NCI-H1694 (cell line): ENCODE measurements at regions not wholly inside any gene's neighbourhood (a gene's known extent, or its start where the extent isn't known, plus 50 kb on each side); places are given as distances from the start of the nearest gene placed in this dataset.

Experiments used
- DNase-seq: peaks from one replicate; lab custom pipeline; 2025; lab: John Stamatoyannopoulos, UW

DNA sequence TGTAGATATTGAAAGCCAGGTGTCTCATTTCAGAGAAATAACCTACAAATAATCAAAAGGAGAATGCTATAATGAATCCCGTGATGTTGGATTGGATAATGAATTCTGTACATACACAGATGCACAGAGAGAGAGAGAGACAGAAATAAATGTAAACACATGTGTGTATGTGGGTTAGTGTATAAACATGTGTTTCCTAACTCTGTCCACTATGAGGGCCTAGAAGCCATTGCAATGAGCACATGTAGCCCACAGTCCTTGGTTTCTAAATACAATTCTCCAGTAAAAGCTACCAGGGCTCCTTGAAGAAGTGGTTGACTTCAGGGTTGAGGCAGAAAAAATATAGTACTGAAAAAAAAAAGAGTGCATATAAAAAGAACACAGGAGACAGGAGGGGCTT is 109.5 kb downstream of the INHBB start:
- DNase-seq: no peak

DNA sequence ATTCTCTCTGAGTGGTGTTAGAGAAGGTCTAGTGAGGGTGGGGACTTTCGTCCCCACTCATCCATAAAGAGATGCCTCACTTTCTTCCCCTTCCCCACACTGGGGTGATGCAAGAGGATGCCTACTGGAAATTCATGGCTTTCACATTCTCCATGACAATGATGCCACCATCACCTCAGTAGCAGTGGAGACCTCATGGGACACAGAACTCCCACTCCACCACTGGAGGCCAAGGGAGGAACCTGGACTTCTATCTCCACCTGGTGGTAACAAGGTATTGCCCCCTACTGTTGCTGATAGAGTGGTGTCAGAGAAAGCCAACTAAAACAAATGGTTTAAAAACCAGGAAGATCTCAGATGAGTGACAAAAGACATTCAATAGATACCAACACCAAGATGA is 110.9 kb downstream of the INHBB start:
- no peak for DNase-seq

DNA sequence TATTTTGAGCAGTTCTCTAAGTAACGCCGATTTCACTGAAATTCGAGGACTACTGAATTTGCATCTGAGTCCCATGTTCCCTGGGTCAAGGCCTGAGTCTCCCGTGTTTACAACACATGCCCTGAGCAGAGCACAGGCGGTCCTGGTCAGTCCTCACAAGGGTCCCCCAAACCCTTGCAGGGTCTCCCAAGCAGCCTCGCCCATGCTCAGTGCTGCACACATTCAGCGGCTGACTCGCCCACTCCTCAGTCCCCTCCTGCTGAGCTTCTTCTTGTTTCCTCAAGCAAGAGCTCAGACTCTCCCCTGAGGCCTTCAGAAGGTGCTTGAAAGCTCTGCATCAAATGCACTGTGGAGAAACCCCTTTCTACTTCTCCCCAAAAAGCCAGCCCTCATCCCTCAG is 114.6 kb downstream of the INHBB start:
- no peak for DNase-seq

DNA sequence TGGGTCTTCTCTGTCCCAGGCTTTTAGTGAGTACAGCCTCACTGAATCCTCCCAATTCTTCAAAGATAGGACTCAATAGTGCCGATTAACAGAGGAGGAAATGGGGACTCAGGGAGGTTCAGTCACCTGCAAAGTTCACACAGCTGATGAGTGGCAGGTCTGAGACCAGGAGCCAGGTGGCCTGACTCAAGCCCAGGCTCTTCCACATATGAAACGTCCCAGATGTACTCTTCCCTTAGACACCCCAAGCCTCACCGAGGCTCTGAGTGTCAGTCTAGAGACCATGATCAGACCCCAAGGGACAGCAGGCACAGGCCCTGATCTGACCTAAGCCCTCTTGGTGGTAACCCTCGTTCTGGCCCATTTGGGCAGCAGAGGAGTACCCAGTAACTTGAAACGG is 115.2 kb downstream of the INHBB start:
- no peak for DNase-seq

DNA sequence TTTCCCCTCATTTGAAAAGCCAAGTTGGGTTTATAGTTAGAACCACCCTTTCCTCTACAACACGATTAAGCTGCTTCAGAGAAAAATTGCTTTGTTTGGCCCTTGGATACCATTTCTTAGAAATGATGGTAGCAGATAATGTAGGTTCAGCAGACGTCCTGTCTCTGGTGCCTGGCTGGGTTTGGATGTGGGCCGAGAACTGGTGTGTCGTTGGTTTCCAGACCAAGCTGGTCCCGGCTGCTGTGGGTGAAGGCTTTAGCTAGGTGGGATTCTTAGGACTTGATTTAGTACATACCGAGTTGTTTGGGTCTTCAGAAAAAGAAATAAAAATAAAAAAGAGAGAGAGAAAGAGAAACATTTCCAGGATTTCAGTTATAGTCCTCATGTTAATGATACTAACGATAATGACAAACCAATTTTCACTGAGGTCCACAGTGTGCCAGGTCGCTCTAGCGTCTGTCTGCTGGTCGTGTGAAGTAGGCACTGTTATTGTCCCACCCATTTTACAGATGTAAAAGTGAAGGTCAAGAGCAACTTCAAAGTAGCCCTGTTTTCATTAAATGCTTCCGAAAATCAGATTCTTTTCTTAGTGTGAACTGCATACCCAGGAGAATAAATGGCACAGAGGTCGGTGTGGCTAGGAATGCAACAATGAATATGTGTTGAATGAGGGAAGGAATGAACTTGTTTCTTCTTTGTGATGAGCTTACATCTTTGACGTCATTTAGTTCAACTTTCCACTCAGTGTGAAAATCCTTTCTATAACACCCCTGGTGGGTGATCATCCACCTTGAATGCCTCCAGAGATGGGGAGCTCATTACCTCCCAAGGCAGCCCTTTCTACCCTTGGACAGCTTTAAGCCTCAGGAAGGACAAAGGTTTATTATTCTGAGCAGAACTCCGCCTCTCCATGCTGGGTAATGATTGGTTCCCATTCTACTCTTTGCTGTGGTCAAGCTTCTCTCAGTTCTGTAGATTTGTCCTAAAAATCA is 115.9 kb downstream of the INHBB start:
- DNase-seq: no peak

DNA sequence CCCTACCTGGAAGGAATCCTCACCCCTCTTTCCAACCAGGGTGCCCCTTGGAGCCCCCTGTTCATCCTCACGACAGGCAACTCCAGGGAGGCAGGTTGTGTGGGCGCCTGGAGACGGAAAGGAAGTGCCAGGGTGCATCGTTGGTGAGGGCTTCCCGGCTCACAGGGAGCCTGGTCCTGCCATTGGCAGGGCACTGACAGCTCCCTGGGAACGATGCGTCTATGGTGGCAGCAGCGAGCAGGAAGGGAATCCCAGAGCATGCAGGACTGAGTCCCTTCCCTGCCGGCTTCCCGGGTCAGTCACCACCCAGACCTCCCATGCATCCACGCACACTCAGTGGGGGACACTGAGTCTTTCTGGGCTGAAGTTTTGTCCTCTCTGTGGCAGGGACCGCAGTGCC is 117.6 kb downstream of the INHBB start:
- DNase-seq: no peak

DNA sequence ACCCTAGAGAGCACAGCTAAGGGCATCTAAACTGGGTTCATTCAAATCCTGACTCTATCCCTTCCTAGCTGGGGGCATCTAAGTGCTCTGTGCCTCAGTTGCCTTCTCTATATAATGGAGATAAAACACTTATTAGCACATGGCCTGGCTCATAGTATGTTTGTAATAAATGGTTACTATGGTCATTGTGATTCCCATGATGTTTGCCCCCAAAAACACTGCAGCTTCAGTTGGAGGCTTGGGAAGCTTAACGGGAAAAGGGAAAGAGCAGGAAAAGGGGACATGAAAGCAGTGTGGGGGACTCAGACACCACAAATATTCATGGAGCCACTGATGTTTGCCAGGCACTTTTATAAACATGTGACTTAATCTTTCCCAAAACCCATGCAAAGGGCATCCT is 118.1 kb downstream of the INHBB start:
- DNase-seq: no peak

DNA sequence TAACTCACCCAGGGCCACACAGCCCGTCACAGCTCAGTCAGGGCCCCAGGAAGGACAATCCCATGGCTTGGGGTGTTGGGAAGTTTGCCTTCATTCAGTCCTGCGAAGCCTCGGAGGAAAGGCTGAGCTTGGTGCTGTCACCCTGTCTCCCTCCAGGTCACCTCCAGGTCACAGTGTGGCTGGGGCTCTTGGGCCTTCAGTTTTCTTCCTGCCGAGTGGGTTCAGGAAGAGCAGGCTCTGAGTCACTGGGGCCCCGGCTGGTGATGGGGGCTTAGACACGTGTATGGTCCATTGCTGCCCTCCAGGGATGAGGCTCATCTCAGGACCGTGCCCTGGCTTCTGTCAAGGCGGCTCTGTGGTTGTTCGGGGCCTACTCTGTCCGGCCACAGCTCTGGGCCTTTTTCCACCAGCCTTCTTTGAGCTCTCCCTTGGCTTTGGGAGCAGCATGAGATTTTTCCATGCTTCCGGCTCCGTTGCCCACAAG is 118.6 kb downstream of the INHBB start:
- no peak for DNase-seq

DNA sequence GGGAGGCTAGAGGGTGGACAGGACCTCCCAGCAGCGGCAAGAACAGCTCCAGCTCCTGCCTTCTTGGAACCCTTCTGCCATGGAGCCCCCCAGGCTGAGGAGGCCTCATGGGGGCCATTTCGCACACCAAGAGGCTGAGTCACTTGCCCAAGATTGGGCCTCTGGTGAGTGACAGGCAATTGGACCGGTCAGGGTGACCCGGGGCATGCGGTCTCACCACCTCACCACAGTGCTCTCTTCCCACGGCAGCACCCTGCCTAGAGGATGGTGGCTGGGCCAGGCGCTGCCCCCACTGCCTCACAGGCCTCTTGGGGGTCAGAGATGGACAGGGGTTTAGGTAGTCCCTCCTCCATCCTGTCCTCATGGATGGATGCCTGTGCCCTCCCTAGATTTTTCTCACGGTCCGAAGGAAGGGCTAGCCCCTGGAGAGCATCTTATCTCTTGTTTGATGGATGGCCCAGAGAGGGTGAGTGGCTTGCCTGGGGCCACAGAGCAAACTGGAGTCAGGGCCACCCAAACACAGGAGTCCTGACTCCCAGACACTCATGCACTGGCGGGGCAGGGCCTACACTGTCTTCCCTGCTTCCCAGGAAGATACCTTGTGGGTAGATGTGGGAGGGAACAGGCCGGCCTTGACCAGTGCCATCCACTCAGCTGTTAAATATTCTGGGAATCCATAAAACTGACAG is 119.2 kb downstream of the INHBB start:
- DNase-seq: no peak

DNA sequence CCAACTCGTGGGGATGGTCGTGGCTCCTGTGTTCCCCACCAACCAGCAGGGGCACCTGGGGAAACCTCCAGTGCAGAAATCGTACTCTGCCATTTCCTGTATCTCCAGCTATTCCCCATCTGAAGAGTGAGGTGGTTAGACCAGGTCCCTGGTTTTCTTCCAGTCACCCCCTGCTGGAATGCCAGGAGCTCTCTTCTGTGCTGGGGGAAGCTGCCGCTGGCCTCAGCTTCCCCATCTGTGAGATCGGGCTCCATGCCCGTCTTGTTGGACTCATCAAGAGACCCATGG is 119.7 kb downstream of the INHBB start:
- no peak for DNase-seq

DNA sequence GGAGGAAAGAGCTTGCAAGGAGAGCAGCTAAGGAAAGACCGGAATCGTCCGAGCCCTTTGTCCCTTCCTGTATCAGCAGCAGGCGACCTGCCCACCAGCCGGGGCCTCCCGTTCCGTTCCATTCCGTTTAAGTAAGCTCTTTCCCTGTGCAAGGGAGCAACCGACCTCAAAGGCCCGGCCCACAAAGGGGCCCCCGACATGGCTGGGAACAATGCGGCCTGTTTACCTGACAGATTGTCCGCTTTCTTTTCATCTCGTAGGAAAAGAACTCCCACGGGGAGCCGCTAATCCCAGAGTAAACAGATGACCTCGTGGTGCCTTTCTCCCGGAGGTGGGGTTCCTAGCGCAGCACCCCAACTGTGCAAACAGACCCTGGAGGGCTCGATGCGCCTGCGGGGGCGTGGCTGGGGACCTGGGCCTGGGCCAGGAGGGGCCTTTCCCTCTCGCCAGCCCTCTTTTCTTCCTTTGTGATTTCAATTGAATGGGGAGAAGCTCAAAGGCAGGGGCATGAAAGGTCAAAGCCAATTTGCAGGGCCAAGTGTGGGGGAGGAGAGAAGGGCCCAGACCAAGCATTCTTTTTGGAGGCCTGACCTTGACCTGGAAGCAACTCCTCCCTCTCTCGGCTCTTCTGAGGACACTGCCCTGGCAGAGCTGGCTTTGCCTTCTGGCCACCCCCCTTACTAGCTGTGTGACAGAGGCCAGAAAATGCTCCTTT is 120.2 kb downstream of the INHBB start:
- no peak for DNase-seq

DNA sequence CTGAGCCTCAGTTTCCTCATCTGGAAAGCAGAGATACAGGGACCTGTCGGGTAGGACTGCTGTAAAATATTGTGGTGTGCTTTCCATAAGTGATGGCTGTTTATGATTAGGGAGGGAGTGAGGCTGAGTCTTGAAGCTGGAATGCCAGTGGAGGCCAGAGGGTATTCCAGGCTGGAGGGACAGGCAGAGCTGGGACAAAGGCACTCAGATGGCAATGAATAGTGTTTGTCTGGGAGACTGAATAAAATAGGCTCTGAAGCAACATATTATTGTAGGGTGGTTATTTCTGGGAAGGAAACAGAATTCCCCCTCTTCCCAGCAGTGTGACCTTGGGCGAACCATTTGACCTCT is 120.7 kb downstream of the INHBB start:
- DNase-seq: no peak

DNA sequence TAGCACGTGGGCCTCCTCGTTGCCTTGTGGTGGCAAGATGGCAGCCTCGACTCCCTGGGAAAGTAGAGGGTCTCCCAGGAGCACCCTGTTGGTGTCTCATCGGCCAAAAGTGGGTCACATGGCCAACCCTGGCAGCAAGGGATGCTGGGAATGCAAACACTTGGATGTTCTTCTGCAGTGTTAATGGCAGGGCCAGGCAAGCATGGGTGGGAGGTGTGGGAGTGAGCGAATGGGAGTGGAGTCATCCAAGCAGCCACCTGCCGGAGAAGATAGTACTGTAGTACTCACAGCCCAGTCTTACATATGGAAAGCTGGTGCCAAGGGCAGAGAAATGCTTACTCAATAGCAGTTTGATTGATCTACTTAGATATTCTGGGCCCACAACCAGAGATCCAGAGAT is 122.2 kb downstream of the INHBB start:
- DNase-seq: no peak

DNA sequence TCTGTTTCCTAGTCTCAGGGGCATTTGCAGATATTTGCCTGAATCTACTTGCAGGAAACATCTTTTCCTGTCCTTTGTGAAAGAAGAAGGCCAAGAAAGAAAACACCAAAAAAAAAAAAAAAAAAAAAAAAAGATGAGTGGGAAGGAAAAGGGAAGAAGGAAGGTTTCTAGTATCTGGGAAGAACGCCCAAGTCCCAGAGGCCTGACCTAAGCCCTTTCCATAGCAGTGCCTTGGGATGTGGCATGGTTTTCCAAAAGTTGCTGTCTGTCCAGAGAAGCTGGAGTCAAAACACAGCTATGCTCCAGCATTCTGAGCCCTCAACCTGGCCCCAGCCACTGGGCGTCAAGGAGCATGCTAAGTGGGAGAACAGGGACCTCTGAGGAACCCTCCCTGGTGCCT is 123.5 kb downstream of the INHBB start:
- no peak for DNase-seq

DNA sequence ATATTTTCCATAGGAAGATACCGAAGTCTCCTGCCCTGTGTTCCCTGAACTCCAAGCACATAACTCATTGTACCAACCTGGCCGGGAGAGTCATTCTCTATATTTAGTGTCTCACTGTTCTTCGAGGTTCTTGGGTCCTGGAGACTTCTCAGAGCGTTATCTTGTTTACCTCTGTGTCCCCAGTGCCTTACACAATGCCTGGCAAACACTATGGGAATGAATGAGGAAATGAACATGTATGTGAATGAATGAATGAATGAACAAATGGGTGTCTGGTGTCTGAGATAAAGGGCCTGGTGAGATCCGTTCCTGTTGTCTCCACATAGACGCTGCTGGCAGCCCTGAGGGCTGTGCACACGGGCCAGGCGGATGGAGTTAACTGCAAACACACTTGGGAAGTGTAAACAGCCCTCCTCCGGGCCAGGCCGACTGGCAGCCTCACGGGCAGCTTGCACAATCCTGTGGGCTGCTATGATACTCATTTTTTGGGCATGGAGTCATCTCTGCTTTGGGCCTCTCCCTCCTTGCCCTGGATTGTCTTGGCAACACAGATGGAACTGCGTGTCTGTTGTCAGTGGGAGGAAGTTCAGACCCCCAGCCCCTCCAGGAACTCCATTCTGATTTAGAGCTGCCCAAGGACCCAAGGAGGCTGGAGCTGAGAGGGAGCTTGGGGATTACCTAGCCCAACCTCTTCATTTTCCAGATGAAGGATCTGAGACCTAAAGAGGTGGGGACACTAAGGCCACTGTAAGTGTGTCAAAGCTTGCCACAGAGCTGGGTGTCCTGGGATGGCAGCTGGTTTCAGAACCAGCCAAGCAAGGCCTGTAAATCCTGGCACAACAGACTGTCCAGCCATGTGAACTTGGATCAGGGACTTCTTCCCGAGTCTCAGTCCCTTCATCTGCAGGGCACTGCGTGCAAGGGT is 124.4 kb downstream of the INHBB start:
- DNase-seq: no peak

DNA sequence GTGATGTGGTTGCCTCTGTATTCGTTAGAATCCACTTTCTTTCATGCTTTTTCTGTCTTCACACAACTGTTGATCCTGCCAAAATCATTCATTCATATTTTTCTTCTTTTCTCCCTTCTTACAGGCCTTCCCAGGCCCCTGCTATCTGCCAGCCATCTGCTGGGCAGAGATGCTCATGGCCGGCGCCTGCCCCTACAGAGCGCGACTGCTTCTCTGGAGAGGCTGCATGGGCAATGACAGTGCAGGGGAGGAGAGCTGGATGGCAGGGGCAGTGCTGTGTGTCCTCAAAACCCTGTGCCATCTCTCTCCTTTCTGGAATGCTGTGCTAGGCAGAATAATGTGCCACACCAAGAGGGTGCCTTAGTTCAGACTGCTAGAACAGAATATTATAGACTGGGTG is 125.2 kb downstream of the INHBB start:
- DNase-seq: no peak

DNA sequence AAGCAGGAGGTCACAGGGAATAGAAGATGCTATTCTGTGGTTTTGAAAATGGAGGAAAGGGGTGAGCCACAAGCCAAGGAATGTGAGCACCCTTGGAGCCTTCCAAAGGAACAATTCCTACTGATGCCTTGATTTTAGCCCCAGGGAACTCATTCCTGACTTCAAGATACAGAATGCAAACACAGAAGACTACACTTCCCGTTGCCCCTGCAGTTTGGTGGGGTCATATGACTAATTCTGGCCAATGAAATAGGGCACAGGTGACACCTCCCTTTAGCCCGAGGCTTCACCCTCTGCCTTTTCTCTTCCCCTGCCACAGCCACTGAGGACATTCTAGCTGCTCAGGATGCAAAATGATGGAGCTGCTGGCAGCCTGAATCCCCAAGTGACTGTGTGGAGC is 126.1 kb downstream of the INHBB start:
- no peak for DNase-seq

DNA sequence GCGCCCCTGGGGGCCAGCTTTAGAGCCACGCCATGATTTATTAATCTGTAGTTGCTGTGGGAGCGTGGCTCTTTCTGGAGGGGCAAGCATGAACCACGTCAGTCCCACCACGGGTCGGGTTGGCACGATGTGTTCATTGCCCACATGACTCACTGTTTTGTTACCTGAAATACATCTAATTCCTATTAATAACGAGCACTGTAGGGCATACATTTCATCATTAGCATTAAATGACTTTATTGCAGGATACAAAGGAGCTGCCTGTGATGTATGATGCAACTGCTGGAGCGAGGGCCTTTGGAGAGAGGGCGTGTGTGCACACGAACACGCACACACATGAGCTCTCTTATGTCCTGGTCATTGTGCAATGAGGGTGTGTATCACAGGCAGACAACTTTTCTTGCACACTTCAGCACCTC is 127.0 kb downstream of the INHBB start:
- no peak for DNase-seq

DNA sequence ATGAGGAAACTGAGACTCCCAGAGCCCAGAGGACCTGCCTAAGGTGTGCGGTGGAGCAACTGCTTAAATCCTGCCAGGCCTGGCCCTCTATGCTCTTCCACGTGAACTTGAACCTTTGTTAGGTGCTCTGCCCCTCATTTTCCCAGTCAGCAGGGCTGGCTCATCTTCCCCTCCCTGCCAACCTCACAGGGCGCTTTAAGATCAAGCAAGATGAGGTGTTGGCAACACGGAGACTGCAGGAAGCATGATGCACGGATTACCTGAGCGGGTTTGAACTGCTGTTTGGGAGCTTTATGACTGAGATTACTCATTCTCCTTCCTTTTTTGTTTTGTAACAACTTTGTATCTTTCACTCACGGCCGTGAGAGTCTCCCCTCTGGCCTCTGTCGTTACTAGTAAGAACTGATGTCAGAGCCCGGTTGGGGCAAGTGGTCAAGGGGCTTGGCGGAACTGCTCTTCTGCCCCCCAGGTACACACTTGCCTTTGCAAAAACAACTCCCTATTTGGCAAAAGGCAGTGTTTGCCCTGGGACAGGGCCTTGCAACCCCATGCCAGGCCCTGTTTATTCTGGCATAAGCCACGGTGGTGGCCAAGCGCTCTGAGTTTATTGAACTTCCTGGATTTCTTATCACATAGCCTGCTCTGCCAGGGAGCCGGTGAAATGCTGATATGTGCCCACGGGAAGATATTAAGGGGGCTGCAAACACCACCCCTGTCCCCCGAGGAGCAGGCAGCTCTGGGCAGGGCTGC is 127.8 kb downstream of the INHBB start:
- no peak for DNase-seq

DNA sequence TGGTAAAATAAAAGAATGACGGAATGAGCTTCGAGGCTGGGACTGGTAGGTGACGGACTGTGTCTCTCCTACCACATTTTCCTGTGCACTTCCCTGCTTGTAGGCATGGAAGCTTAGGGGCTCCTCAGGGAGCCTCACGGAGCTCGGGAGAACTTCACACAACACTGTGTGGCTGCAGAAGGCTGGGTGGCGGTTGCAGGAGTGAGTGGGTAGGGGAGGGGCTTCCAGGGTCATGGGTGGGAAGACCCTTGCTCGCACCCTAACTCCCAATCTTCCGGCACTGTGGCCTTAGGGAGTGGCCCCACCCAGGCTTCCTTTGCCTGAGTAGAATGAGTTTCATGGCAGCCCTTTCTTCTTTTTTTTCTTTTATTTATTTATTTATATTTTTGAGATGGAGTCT is 128.6 kb downstream of the INHBB start:
- DNase-seq: no peak

DNA sequence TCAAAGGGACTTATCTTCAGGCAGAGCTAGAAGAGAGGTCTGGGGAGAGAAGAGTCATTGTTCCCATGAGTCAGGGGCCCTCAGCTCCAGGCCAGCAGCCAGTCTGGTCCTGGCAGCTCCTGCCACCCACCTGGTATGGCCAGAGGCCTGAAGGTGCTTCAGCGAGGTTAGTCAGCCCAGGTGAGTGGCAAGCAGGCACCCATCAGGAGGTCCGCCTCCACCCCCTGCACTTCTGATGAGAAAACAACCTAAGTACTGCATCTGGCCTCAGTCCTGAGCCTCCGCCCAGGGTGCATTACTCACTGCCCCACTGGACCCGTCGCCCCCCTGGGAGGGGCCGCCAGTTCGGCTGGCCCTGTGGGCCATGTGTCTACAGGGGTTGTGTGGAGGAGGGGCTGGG is 130.2 kb downstream of the INHBB start:
- DNase-seq: no peak
